Amygdala (tissue), 56 donors: ENCODE measurements at regions not wholly inside any gene's neighbourhood (a gene's known extent, or its start where the extent isn't known, plus 50 kb on each side); places are given as distances from the start of the nearest gene placed in this dataset.

Experiments
- DNase-seq, 56 donors: peaks; one replicate each; lab custom pipeline; 2025; lab: John Stamatoyannopoulos, UW

- peak in 1 of 56 donors; percentile 2 for DNase-seq
Observed at GRCh38 chr7:106957766-106958165, 86.7 kb upstream of the PRKAR2B start.

- no peak for DNase-seq
Observed at GRCh38 chr7:106959753-106960152, 84.8 kb upstream of the PRKAR2B start.

GRCh38 chr7:106962751-106963150, 81.8 kb upstream of the PRKAR2B start:
- DNase-seq, result no peak

- DNase-seq, result no peak
Observed at GRCh38 chr7:106964466-106964865, 80.0 kb upstream of the PRKAR2B start.

GRCh38 chr7:106965108-106965507, 79.4 kb upstream of the PRKAR2B start:
- DNase-seq, result no peak

GRCh38 chr7:106966121-106966520, 78.4 kb upstream of the PRKAR2B start:
- DNase-seq, result no peak

GRCh38 chr7:106968160-106968559, 76.3 kb upstream of the PRKAR2B start:
- DNase-seq, result no peak

- DNase-seq, result peak in 6 of 56 donors; percentile 1 to 40 (median 10)
Observed at GRCh38 chr7:106978425-106979420, 65.8 kb upstream of the PRKAR2B start.

GRCh38 chr7:106979551-106980357, 64.8 kb upstream of the PRKAR2B start:
- no peak for DNase-seq

- no peak for DNase-seq
Observed at GRCh38 chr7:106980358-106980685, 64.2 kb upstream of the PRKAR2B start.

GRCh38 chr7:106982415-106982814, 62.1 kb upstream of the PRKAR2B start:
- no peak for DNase-seq

- no peak for DNase-seq
Observed at GRCh38 chr7:106984034-106984433, 60.5 kb upstream of the PRKAR2B start.

- no peak for DNase-seq
Observed at GRCh38 chr7:106986450-106986977, 58.0 kb upstream of the PRKAR2B start.

GRCh38 chr7:106987777-106988176, 56.7 kb upstream of the PRKAR2B start:
- DNase-seq, result no peak

GRCh38 chr7:106992511-106992910, 52.0 kb upstream of the PRKAR2B start:
- DNase-seq, result no peak
